KBM-7 (cell line): ENCODE measurements at regions not wholly inside any gene's neighbourhood (a gene's known extent, or its start where the extent isn't known, plus 50 kb on each side); places are given as distances from the start of the nearest gene placed in this dataset.
"Not testable (repeated sequence)": the region's sequence is repeated elsewhere in the genome, so short reads cannot be mapped to it uniquely, and the experiment has no call there.

Experiments used
- DNase-seq: peaks from one replicate; pipeline ENCODE4 v3.0.0-alpha.2; 2015
- in situ Hi-C: fragments of 300-500 bp; cut with MboI; formaldehyde crosslinking; loops from 2 replicates; pipeline ENCODE4 v1.14.3; 2020; ENCODE audit warnings: low sequenced_read_pairs, low pct_unique_long_range_greater_than_20kb, mixed read lengths

DNA sequence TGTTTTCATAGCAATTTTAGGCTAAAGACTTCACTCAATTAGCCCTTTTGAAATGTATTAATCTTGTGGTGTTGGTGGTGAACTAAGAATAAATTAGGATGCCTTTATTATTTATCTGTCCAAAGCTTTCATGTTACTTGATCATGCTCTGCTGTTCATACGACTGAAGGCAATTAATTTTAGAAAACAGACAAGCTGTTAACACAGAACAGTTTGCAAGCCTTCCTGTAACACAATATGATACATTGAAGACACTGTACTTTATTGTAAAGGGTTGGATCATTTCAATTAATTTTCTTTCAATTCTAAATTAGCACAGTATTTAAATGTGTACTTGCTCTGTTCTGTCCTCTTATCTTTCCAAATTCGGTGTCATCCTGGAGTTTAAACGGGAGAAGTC is 794.3 kb upstream of the MIR17HG start:
- in situ Hi-C loops = no loop called here
- no peak for DNase-seq

DNA sequence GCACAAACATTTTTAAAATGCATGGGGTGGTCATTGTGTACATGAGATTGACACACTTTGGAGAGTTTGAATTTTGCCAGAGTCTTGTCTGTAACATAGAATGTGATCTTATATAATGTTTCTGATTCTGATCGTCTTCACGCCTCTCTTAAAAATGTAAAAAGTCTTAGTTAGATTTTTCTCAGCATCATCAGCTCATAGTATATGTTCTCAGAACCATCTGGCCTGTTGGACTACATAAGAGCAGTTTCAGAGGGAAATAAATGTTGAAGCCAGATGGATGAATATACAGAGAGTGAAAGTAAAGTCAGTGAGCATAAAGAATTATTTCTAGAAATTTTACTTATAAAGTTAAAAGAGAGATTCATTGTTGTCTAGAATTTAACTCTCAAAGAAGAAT is 789.9 kb upstream of the MIR17HG start:
- in situ Hi-C loops = no loop called here
- DNase-seq = no peak

DNA sequence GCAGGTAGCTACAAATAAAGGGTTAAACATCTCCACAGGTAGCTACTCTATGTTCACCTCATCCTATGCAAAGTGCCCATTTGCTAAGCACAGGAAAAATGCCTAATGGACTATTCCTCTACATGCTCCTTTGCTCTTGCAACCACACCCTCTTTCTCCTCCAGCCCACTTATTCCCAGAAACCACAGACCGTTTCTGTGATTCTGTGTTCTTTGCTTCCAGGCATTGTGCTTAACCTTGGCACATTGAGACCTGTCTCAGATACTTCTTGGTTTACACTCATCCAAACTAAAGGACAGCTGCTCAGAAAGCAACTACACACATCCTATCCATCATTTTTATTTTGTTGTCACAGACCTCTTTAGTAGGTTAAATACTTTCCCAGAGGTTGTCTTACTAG is 785.0 kb upstream of the MIR17HG start:
- no peak for DNase-seq
- in situ Hi-C loops = no loop called here

GRCh38 chr13:90564096-90564495 is 783.4 kb upstream of the MIR17HG start:
- DNase-seq = no peak

DNA sequence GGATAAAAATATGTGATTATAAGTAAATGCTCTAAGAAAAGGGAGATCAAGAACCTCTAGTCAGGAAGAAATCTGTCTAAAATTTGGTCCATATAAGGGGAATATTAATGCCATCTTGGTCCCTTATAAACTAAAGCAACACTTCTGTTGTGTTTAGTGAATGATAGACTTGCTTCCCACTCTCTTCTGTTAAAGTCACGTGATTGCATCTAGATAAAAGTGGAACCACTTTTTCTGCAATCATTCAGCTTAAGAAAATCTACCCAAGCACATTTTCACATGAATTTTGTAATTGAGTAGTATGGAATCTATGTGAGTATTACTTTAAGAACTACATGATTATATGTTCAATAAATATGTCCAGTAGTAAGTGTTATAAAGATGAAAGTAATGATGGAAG is 782.9 kb upstream of the MIR17HG start:
- DNase-seq = no peak
- in situ Hi-C loops = no loop called here

More at GRCh38 chr13:90564096-90564495, 783.4 kb upstream of the MIR17HG start:
- in situ Hi-C loops = no loop called here

DNA sequence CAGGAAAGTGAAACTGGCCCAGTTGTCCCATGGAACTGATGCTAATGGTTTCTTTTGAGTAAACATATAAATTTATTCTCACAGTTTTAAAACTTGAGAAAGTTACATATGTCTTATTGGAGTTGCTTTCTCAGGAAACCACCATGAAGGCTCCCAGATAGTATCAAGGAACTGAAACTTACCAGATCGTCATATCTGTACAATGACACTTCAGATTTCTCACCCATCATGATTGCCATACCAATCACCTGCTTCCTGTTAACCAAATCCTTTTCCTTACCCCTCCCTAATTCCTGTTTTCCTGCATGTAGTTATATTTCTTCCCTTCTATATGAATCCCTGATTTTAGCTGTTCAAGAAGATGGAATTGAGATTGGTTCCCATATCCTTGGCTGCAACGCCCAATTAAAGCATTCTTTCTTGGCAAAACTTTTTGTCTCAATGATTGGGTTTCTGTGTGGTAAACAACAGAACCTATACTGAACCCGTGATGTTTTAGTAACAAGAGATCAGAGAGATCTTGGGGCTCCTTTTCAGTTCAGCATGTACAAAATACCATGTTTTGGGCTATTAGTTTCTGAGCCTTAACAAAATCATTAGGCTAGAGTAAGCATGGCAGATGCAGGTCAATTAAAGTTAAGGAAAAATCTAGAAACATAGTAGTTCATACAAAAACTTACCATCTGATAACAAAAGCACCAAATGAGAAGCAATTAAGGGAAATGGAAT is 781.3 kb upstream of the MIR17HG start:
- no peak for DNase-seq
- in situ Hi-C loops = no loop called here

- no peak for DNase-seq
- in situ Hi-C loops = no loop called here
Measured at GRCh38 chr13:90568165-90568564, 779.3 kb upstream of the MIR17HG start.

GRCh38 chr13:90576067-90576466 is 771.4 kb upstream of the MIR17HG start:
- in situ Hi-C loops = no loop called here

DNA sequence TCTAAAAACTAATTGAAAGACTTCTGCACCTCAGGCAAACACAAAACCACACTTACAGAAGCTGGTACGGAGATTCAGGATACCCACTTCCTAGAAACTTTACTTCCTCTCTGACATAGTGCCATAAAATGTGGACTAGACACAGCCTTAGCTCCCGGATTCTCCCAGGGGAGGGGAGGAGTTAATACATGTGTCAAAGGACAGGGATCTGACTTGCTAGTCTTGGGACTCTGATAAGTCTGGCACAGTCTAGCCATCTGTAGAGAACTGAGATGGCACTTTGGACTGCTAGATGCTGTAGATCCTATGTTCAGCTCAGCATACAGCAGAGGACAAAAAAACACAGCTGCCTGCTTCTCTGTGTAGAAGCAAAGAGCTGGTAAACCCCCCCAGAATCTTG is 769.8 kb upstream of the MIR17HG start:
- in situ Hi-C loops = no loop called here
- DNase-seq = no peak

More at GRCh38 chr13:90576067-90576466, 771.4 kb upstream of the MIR17HG start:
- DNase-seq = no peak

GRCh38 chr13:90585392-90585791 is 762.1 kb upstream of the MIR17HG start:
- no peak for DNase-seq
- in situ Hi-C loops = no loop called here

DNA sequence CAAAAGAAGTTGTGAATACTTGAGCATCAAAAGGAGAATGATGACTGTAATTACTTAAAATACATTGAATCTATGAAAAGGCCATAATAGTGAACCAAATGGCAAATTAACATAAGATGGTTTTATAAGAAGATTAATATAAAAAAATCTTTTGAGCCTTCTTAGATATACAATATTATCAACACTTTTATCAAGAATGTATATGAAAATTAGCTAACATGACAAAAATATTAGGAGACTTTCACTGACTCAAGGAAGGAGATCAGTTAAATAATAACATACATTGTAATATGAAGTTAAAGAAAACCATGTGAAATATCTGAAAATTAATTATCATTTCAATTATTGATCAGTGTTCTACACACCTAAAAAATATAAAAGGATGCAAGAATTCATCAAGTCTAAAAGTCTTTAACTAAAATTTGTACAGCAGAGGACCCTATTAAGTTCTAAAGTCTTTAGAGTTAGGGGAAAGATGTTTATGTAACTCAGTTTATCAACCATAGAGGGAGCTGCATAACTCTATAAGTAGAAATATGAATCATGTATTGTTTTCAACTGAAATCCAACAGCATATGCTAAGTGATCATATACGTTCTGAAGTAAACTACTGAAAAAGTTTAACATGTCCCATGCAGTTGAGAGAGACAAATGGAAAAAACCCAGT is 756.1 kb upstream of the MIR17HG start:
- no peak for DNase-seq
- in situ Hi-C loops = no loop called here

GRCh38 chr13:90591927-90592268 is 755.6 kb upstream of the MIR17HG start:
- in situ Hi-C loops = no loop called here
- peak; percentile 49 for DNase-seq

GRCh38 chr13:90592943-90593342 is 754.5 kb upstream of the MIR17HG start:
- in situ Hi-C loops = no loop called here
- no peak for DNase-seq

GRCh38 chr13:90594681-90595080 is 752.8 kb upstream of the MIR17HG start:
- in situ Hi-C loops = no loop called here
- DNase-seq = no peak

GRCh38 chr13:90605664-90606063 is 741.8 kb upstream of the MIR17HG start:
- in situ Hi-C loops = no loop called here
- no peak for DNase-seq

GRCh38 chr13:90606921-90607320 is 740.6 kb upstream of the MIR17HG start:
- DNase-seq, in situ Hi-C loops: not testable (repeated sequence)

GRCh38 chr13:90612391-90612790 is 735.1 kb upstream of the MIR17HG start:
- in situ Hi-C loops = no loop called here

DNA sequence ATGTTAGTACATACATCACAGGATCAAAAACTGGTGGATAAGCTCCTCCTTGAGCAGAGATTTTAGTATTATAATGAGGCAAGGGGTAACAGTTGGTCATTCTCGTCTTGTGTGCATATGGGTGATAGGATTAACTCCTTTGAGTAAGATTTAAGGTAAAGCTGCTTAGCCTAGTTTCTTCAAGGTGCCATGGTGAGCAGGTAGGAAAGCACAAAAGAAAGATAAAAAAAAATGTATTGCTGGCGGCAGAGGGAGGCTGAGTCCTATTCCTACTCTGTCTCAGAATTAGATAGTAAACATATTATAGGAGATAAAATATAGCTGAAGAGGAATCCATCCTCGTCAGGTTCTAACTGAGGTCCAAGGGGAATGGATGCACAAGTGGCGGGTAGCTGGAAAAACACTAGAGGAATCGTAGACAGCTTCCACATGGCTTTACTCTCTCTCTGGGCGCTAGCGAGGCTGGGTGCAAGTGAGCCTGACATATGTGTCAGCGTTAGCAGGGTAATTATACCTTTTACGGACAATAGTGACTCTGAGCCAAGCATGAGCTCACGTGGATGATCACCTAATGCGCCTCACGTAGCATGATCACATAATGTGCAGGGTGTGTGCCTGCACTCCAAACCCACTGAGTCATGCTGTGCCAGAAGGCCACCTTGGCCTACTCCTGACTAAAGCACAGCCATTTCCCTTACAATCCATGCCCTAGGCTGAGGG is 734.3 kb upstream of the MIR17HG start:
- no peak for DNase-seq
- in situ Hi-C loops = no loop called here

More at GRCh38 chr13:90612391-90612790, 735.1 kb upstream of the MIR17HG start:
- DNase-seq = no peak

DNA sequence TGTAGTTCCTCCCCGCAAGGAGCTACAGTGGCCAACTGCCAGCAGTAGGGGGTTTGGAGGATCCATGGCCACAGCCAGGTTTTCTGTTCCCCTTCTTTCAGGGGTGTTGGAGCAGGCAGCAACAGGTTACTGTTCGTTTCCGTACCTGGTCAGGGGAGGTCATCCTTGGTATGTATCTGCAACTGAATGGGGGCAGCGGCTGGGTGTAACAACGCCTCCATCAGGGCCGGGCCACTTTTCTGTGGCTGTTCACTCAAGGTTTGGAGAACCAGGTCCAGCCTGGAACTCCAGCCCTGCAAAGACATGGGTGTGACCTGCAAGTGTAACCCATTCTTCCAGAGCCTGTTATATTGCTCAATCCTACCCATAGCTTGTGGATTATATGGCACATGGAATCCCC is 732.3 kb upstream of the MIR17HG start:
- in situ Hi-C loops = no loop called here
- DNase-seq = no peak

GRCh38 chr13:90615767-90616166 is 731.7 kb upstream of the MIR17HG start:
- in situ Hi-C loops = no loop called here
- DNase-seq = no peak
